T-helper 2 cell treated with Interferon-gamma antibody and Interleukin-4, amounts not matched to agents 5 μg/mL and 100 μg/mL, for 36 hours (primary cell): ENCODE measurements at regions not wholly inside any gene's neighbourhood (a gene's known extent, or its start where the extent isn't known, plus 50 kb on each side); places are given as distances from the start of the nearest gene placed in this dataset.

Source experiments
- DNase-seq: peaks from one replicate; pipeline ENCODE4 v3.0.0; 2021; ENCODE audit warnings: low spot score
- H3K27ac Mint-ChIP-seq: one replicate; pipeline ENCODE4 v1.8.0; 2021; ENCODE audit warnings: mild to moderate bottlenecking, mixed read lengths
- H3K27me3 Mint-ChIP-seq: one replicate; pipeline ENCODE4 v1.8.0; 2021; ENCODE audit warnings: low read depth, mixed read lengths
- H3K36me3 Mint-ChIP-seq: one replicate; pipeline ENCODE4 v1.8.0; 2021; ENCODE audit warnings: low read depth, mixed read lengths
- H3K4me1 Mint-ChIP-seq: one replicate; pipeline ENCODE4 v1.8.0; 2021; ENCODE audit warnings: low read depth, mixed read lengths
- H3K4me3 Mint-ChIP-seq: one replicate; pipeline ENCODE4 v1.8.0; 2022; ENCODE audit warnings: mild to moderate bottlenecking, moderate library complexity, mixed read lengths
- H3K9me3 Mint-ChIP-seq: one replicate; pipeline ENCODE4 v1.8.0; 2021; ENCODE audit warnings: mixed read lengths

DNA sequence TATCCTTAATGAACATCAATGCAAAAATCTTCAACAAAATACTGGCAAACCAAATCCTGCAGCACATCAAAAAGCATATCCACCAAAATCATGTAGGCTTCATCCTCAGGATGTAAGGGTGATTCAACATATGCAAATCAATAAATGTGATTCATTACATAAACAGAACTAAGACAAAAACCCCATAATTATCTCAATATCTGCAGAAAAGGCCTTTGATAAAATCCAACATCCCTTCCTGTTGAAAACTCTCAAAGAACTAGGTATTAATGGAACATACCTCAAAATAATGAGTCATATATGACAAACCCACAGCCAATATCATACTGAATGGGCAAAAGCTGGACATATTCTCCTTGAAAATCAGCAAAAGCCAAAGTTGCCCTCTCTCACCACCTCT is 54.6 kb upstream of the DEPDC1 start:
- peaks cover 6% of the 10 kb centered on the region for H3K9me3 Mint-ChIP-seq
- H3K4me3 Mint-ChIP-seq = no peak overlapping the region
- H3K36me3 Mint-ChIP-seq = no peaks in the 10 kb centered on the region
- no peak for DNase-seq
- H3K4me1 Mint-ChIP-seq = no peaks in the 10 kb centered on the region
- H3K27ac Mint-ChIP-seq = no peak overlapping the region
- no peaks in the 10 kb centered on the region for H3K27me3 Mint-ChIP-seq

DNA sequence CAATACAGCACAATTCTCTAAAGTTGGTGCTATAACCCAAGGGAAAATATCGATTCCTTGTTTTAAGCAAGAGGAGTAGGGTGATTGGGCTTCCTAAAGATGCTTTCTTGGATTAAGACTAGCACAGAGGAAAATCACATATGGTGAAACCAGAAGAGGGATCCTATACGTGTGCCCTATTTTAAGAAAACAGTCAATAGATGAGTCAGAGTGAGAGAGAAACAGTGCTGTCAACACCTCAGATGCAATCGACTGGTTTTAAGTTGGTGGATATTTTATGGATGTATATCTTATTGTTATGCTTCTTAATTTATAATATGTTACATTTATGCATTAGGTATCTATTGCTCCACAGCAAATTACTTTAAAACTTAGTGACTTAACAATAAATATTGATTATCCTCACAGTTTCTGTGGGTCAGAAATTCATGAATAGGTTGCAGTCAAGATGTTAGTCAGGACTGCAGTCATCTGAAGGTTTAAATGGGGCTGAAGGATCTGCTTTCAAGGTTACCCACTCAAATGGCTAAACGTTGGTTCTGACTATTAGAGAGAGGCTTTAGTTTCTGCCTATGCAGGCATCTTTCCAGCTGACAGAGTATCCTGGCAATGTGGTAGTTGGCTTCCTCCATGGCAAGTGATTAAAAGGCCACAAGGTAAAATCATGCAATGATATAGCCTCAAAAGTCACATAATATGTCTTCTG is 61.6 kb upstream of the DEPDC1 start:
- no peaks in the 10 kb centered on the region for H3K27me3 Mint-ChIP-seq
- H3K27ac Mint-ChIP-seq = no peak overlapping the region
- peaks cover 5% of the 10 kb centered on the region for H3K9me3 Mint-ChIP-seq
- no peak overlapping the region for H3K4me3 Mint-ChIP-seq
- H3K36me3 Mint-ChIP-seq = no peaks in the 10 kb centered on the region
- no peak for DNase-seq
- H3K4me1 Mint-ChIP-seq = no peaks in the 10 kb centered on the region

DNA sequence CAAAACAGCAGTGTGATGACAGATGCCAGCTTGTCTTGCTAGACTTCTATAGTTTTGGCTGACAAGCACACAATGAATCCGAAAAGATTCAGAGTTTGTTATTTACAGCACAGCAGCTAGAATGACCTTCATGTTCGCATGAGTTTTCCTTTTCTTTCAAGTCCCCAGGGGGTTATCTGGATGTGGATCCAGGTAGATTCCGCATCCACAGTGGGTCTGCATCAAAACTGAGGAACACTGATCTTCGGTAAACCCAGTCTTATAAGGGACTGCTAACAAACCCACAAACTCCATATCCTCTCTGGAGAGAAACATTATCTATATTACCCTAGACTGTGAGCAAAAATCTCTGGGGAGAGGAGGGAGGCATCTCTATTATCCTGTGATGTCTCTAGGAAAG is 69.0 kb upstream of the DEPDC1 start:
- no peaks in the 10 kb centered on the region for H3K36me3 Mint-ChIP-seq
- H3K4me3 Mint-ChIP-seq = no peak overlapping the region
- H3K27ac Mint-ChIP-seq = no peak overlapping the region
- no peaks in the 10 kb centered on the region for H3K27me3 Mint-ChIP-seq
- DNase-seq = no peak
- H3K9me3 Mint-ChIP-seq = peaks cover 5% of the 10 kb centered on the region
- no peaks in the 10 kb centered on the region for H3K4me1 Mint-ChIP-seq

DNA sequence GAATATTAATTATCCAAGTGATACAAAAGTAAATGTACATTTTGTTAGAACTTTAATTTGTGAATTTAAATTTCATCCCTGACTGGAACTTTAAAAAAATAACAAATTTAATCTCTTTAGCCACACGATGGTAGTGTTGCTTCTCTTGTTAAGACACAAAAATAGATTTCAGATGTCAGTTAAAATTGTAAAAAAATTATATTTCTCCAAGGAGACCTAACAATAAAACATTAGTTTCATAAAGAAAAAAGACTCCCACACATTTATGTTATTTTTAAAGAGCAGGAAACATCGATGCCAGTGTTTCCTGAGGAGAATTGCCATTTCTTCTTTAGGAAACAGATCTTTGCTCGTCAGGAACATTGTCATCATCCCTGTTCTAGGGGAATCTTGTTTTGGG is 74.0 kb upstream of the DEPDC1 start:
- no peaks in the 10 kb centered on the region for H3K27me3 Mint-ChIP-seq
- no peak overlapping the region for H3K27ac Mint-ChIP-seq
- no peaks in the 10 kb centered on the region for H3K4me1 Mint-ChIP-seq
- no peak overlapping the region for H3K4me3 Mint-ChIP-seq
- no peaks in the 10 kb centered on the region for H3K36me3 Mint-ChIP-seq
- H3K9me3 Mint-ChIP-seq = no peaks in the 10 kb centered on the region
- DNase-seq = no peak

DNA sequence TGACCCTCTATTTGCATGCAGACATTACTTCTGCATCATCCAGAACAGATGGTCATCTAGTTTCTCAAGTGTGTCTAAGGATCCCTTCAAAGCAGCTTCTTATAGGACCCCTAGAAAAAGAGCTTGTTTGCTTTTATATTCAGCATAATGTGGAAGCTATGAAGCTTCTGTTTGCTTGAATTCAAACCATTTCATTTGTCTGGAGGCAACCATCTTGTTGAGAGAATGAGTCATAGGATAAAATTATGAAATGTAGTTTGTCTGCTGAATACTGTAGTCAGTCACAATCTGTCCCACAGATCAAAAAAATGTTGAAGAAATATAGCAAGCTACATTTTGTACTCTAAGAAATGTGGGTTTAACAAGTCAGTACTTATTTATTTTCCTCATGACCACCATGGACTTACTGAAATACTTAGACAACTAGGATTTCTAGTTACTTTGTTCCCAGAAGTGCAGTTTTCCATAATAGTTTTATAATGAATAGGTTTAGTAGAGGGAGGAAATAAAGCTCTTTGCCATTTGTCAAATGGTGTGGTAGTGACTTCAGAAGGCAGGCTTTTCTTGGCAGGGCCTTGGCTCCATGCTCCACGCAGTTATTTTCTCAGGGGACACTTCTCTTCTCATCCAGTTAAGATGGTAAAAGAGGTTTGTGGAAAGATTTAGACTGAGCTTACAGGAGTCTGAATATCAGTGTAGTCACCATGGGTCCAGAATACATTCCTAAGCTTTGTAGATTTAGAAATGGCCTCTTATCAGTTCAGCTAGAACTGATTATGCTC is 74.8 kb upstream of the DEPDC1 start:
- Mint-ChIP-seq H3K36me3 (no peaks in the 10 kb centered on the region), H3K4me3 (no peak overlapping the region), H3K9me3 (no peaks in the 10 kb centered on the region), H3K4me1 (no peaks in the 10 kb centered on the region), H3K27ac (no peak overlapping the region), H3K27me3 (no peaks in the 10 kb centered on the region)
- DNase-seq = no peak

DNA sequence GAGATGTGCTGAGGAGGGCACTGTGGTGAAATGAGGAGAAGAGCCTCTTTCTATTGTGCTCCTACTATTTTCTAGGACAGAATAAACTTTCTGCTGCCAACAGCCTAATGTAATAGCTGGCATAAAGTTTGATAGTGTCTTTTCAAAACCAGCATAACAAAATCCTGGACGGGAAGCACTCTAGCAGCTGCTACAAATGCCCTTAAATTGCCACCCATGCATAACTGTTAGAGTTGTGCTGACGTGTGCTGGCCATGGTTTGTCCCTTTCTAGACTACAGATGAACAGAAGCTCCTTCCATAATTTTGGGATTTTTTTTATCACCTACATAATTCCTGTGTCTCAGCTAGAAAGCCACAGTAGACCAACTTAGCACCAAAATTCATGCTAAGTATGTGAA is 88.5 kb upstream of the DEPDC1 start:
- no peak overlapping the region for H3K27ac Mint-ChIP-seq
- no peaks in the 10 kb centered on the region for H3K27me3 Mint-ChIP-seq
- peaks cover 13% of the 10 kb centered on the region for H3K9me3 Mint-ChIP-seq
- DNase-seq = no peak
- H3K36me3 Mint-ChIP-seq = no peaks in the 10 kb centered on the region
- no peaks in the 10 kb centered on the region for H3K4me1 Mint-ChIP-seq
- no peak overlapping the region for H3K4me3 Mint-ChIP-seq

DNA sequence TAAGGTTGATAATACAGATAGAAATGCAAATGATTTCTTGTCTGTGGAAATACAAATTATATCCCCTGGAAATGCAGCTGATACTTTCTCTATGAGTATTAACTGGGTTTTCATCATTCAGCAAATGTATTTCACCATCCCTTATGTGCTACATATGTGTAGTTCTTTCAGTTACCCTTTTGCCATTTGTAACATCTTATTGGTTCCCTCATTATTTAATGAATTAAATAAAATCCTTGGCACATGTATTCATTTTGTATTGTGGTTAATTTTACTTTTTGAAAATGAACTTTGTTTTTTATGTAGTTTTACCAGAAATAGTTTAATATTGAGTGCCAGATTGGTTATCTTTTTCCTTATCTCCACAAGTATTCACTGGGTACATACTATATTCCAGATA is 89.9 kb upstream of the DEPDC1 start:
- no peaks in the 10 kb centered on the region for H3K4me1 Mint-ChIP-seq
- no peaks in the 10 kb centered on the region for H3K27me3 Mint-ChIP-seq
- H3K4me3 Mint-ChIP-seq = no peak overlapping the region
- H3K36me3 Mint-ChIP-seq = no peaks in the 10 kb centered on the region
- no peak for DNase-seq
- peaks cover 13% of the 10 kb centered on the region for H3K9me3 Mint-ChIP-seq
- no peak overlapping the region for H3K27ac Mint-ChIP-seq

DNA sequence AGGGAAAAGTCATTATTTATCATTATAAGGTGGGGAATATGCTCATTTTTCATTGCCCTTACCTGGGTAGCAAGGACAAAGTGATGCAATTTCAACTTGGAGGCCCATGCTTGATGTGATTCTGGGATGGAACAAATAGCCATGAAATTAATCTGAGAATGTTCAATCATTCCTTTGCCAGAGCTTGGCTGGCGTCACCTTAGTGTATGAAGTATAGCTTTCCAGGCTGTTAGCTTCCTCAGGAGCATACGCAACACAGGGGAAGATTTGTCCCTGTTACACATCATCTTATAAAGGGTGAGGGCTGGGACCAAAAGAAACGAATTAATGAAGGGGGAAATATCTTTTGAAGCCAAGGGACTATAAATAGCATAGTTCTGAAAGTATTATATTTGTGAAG is 91.4 kb upstream of the DEPDC1 start:
- Mint-ChIP-seq H3K27me3 (no peaks in the 10 kb centered on the region), H3K27ac (no peak overlapping the region), H3K9me3 (peaks cover 3% of the 10 kb centered on the region)

DNA sequence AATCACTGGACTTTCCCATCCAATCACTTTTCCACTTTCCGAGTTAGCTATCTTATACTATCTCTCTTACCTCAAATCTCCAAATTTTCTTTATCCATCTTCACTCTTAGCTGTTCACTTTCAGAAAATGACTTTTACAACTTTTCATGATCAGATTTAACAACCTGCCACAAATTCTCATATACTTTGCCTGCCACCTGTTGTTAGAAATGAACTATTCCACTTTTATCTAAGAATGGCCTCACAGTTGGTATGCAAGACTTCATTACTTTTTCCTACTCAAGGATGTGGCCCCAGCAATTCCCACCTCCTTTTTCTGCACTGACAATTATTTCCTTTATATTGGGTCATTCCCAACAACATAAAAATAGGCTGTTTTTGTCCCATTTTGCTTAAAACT is 93.6 kb upstream of the DEPDC1 start:
- Mint-ChIP-seq H3K27me3 (no peaks in the 10 kb centered on the region), H3K36me3 (no peaks in the 10 kb centered on the region), H3K4me1 (no peaks in the 10 kb centered on the region), H3K27ac (no peak overlapping the region), H3K4me3 (no peak overlapping the region), H3K9me3 (no peaks in the 10 kb centered on the region)
- no peak for DNase-seq

More for the DNA sequence above, 91.4 kb upstream of the DEPDC1 start:
- no peak for DNase-seq
- Mint-ChIP-seq H3K4me1 (no peaks in the 10 kb centered on the region), H3K36me3 (no peaks in the 10 kb centered on the region), H3K4me3 (no peak overlapping the region)

DNA sequence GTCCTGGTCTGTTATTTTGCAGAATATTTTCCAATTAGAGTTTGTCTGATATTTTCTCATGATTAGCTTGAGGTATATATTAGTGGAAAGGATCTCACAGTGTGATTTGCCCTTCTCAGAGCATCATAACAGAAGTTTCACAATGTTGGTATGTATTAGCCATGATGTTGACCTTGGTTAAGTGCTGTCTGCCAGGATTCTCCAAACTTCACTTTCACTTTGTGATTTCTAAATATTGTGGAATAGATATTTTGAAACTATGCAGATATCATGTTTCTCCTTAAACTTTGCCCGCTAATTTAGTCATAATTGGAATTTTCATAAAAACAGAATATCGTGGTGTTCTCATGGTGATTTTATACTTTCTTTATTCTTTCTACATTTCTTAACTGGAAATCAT is 98.0 kb upstream of the DEPDC1 start:
- Mint-ChIP-seq H3K4me1 (no peaks in the 10 kb centered on the region), H3K27ac (no peak overlapping the region), H3K4me3 (no peak overlapping the region), H3K27me3 (no peaks in the 10 kb centered on the region), H3K36me3 (no peaks in the 10 kb centered on the region), H3K9me3 (no peaks in the 10 kb centered on the region)
- DNase-seq = no peak

DNA sequence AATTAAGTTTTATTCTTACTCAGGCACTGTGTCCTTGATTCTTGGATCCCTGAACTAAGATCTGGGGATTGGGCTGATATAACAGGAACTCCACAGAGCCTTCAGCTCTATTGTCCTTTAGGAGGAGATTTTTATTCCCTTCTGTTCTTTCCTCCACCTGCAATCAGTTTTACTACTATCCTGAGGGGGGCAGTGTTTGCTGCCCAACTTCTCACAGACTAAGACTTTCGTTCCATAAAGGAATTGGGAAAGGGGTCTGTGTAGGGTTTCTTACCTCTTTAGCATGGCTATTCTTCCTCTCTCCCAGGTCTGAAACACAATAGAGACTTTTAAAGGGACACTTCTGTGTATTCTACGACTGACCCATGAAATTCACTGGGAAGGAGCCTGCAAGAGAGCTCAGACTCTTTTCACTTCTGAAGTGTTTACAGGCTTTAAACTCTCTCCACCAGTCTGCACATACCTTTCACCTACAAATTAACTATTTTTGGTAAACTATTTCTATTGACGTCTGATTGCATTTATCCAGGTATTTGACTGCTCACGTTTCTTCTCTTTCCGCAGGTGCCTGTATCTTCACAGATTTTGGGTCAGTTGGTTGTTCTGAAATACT is 103.3 kb upstream of the DEPDC1 start:
- no peak for DNase-seq
- Mint-ChIP-seq H3K27me3 (no peaks in the 10 kb centered on the region), H3K27ac (no peak overlapping the region), H3K4me3 (no peak overlapping the region), H3K4me1 (no peaks in the 10 kb centered on the region), H3K36me3 (no peaks in the 10 kb centered on the region), H3K9me3 (no peaks in the 10 kb centered on the region)

DNA sequence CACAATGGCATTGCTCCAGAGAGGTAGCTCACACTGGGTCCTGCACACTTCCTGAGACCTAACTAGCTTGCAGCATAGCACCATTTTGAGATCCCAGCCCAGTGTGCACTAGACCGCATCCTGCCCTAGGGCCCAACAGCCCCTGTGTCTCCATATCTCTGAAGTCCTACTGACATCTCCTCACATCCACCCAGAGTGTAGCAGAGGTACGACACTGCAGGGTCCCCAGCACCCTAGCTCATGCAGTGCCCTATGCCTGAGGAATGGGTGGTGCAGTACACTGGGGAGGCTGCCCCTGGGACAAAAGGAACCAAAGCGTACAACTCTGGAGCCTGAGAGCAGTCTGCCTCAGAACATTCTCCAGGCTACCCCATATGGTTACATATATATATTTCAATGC is 111.4 kb upstream of the DEPDC1 start:
- Mint-ChIP-seq H3K36me3 (no peaks in the 10 kb centered on the region), H3K27ac (no peak overlapping the region), H3K9me3 (peaks cover 8% of the 10 kb centered on the region), H3K4me1 (no peaks in the 10 kb centered on the region), H3K27me3 (no peaks in the 10 kb centered on the region), H3K4me3 (no peak overlapping the region)
- DNase-seq = no peak

DNA sequence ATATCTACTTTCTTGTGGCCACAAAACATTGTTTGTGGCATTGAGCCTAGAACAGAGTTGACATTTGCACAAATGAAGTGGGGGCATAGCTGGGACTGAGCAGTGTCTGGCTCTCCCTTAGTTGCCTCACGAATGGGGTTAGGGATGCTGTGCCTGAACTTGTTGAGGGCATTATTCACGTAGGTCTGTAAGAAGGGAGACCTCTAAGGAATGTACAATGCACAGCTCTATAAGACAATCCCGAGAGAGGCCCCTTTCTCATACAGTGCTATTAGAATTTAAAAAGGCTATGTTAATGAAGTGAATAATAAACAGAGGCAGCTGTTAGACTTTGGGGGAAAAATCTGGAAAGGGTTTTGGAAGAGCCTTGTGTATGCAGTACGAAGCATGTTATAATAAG is 118.4 kb upstream of the DEPDC1 start:
- H3K27me3 Mint-ChIP-seq = no peaks in the 10 kb centered on the region
- no peak overlapping the region for H3K4me3 Mint-ChIP-seq
- H3K4me1 Mint-ChIP-seq = no peaks in the 10 kb centered on the region
- peaks cover 35% of the 10 kb centered on the region for H3K9me3 Mint-ChIP-seq
- no peak overlapping the region for H3K27ac Mint-ChIP-seq
- DNase-seq = no peak
- no peaks in the 10 kb centered on the region for H3K36me3 Mint-ChIP-seq

DNA sequence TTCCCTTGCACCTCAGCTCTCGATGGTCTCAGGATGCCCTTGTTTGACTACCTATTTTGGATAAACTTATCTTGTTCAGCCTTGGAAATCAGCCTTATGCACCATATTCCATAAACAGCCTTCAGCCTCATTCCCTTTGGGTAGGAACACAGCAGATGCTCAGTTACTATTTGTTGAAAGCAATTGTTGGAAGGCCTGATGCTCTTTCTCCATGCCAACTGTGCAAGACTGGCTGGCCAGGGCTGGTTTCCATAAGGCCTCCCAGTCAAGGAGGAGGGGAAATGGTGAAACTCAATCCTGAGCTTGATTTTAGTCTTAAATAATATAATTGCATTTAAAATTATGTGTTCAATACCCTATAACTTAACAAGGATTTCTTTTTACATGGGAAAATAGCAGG is 121.1 kb upstream of the DEPDC1 start:
- Mint-ChIP-seq H3K9me3 (peaks cover 38% of the 10 kb centered on the region), H3K27me3 (no peaks in the 10 kb centered on the region), H3K4me1 (no peaks in the 10 kb centered on the region)

More for the DNA sequence above, 121.1 kb upstream of the DEPDC1 start:
- DNase-seq = no peak
- no peak overlapping the region for H3K4me3 Mint-ChIP-seq
- H3K27ac Mint-ChIP-seq = no peak overlapping the region
- H3K36me3 Mint-ChIP-seq = no peaks in the 10 kb centered on the region
